ENCODE measurements at regions not wholly inside any gene's neighbourhood (a gene's known extent, or its start where the extent isn't known, plus 50 kb on each side); places are given as distances from the start of the nearest gene placed in this dataset.

DNA sequence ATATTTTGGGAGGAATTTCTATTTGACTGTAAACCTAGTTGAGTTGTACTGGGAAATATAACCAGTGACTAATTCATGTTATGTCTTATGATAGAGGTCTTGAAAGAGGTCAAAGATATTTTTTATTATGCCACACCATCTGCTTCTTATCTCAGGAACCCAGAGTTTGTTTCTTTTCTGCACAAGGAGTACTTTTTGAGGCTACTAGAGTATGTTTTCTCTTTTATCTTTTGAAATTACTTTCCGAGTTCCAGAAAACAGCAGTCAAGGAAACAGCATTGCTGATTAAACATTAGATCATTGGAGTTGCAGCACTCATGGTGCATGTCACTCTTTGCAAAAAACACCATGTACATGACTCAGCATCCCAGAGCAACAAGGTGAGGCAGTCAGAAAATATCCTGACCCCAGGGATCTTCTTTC lies 645.8 kb upstream of the NR2F2 start (continued):
- TF ChIP-seq ZNF318 (CRISPR knock-in tag; IDR thresholded peaks at IDR 0.05) (no peak), MLLT10 (CRISPR knock-in tag; IDR thresholded peaks at IDR 0.05) (no peak), FUBP1 (CRISPR knock-in tag; IDR thresholded peaks at IDR 0.05; ENCODE audit: borderline replicate concordance) (no peak), NR2F6 (IDR thresholded peaks at IDR 0.05) (no peak), NR2F6 (CRISPR knock-in tag; IDR thresholded peaks at IDR 0.05) (no peak)
- TF ChIP-seq, protein P1, sequence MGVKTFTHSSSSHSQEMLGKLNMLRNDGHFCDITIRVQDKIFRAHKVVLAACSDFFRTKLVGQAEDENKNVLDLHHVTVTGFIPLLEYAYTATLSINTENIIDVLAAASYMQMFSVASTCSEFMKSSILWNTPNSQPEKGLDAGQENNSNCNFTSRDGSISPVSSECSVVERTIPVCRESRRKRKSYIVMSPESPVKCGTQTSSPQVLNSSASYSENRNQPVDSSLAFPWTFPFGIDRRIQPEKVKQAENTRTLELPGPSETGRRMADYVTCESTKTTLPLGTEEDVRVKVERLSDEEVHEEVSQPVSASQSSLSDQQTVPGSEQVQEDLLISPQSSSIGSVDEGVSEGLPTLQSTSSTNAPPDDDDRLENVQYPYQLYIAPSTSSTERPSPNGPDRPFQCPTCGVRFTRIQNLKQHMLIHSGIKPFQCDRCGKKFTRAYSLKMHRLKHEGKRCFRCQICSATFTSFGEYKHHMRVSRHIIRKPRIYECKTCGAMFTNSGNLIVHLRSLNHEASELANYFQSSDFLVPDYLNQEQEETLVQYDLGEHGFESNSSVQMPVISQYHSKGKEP (CRISPR knock-in tag; IDR thresholded peaks at IDR 0.05) = no peak
